ENCODE measurements at regions not wholly inside any gene's neighbourhood (a gene's known extent, or its start where the extent isn't known, plus 50 kb on each side); places are given as distances from the start of the nearest gene placed in this dataset.

- no peaks in the 10 kb centered on the region for H3K4me1 ChIP-seq (ENCODE audit: insufficient read depth, low read length)
- no peak overlapping the region for H3K27ac ChIP-seq (ENCODE audit: low read length)
- no peaks in the 10 kb centered on the region for H3K36me3 ChIP-seq (ENCODE audit: insufficient read depth, low read depth, low read length)
- H3K27me3 ChIP-seq (ENCODE audit: insufficient read depth, low read length) = no peaks in the 10 kb centered on the region
- H3K9ac ChIP-seq (ENCODE audit: low read depth, low read length) = no peak overlapping the region
- H3K9me3 ChIP-seq (ENCODE audit: insufficient read depth, low read depth, low read length) = no peaks in the 10 kb centered on the region
- H3K4me3 ChIP-seq (ENCODE audit: low read length) = no peak overlapping the region
Observed at GRCh38 chr12:126747530-126748149, 1519.3 kb upstream of the TMEM132C start.

- Histone ChIP-seq H3K4me3 (ENCODE audit: low read length) (no peak overlapping the region), H3K4me1 (ENCODE audit: insufficient read depth, low read length) (no peaks in the 10 kb centered on the region), H3K27ac (ENCODE audit: low read length) (no peak overlapping the region), H3K9ac (ENCODE audit: low read depth, low read length) (no peak overlapping the region), H3K27me3 (ENCODE audit: insufficient read depth, low read length) (no peaks in the 10 kb centered on the region), H3K36me3 (ENCODE audit: insufficient read depth, low read depth, low read length) (no peaks in the 10 kb centered on the region), H3K9me3 (ENCODE audit: insufficient read depth, low read depth, low read length) (no peaks in the 10 kb centered on the region)
Observed at GRCh38 chr12:126752021-126752420, 1514.9 kb upstream of the TMEM132C start.

GRCh38 chr12:126757326-126757725 is 1509.6 kb upstream of the TMEM132C start:
- H3K9me3 ChIP-seq (ENCODE audit: insufficient read depth, low read depth, low read length) = no peaks in the 10 kb centered on the region
- H3K27me3 ChIP-seq (ENCODE audit: insufficient read depth, low read length) = no peaks in the 10 kb centered on the region
- no peak overlapping the region for H3K4me3 ChIP-seq (ENCODE audit: low read length)
- no peaks in the 10 kb centered on the region for H3K4me1 ChIP-seq (ENCODE audit: insufficient read depth, low read length)
- no peak overlapping the region for H3K9ac ChIP-seq (ENCODE audit: low read depth, low read length)
- H3K36me3 ChIP-seq (ENCODE audit: insufficient read depth, low read depth, low read length) = no peaks in the 10 kb centered on the region
- no peak overlapping the region for H3K27ac ChIP-seq (ENCODE audit: low read length)

- Histone ChIP-seq H3K36me3 (ENCODE audit: insufficient read depth, low read depth, low read length) (no peaks in the 10 kb centered on the region), H3K9ac (ENCODE audit: low read depth, low read length) (no peak overlapping the region), H3K4me3 (ENCODE audit: low read length) (no peak overlapping the region), H3K9me3 (ENCODE audit: insufficient read depth, low read depth, low read length) (peaks cover 10% of the 10 kb centered on the region), H3K27ac (ENCODE audit: low read length) (no peak overlapping the region), H3K27me3 (ENCODE audit: insufficient read depth, low read length) (no peaks in the 10 kb centered on the region), H3K4me1 (ENCODE audit: insufficient read depth, low read length) (no peaks in the 10 kb centered on the region)
Observed at GRCh38 chr12:126760092-126760491, 1506.9 kb upstream of the TMEM132C start.

- Histone ChIP-seq H3K4me3 (ENCODE audit: low read length) (no peak overlapping the region), H3K36me3 (ENCODE audit: insufficient read depth, low read depth, low read length) (no peaks in the 10 kb centered on the region)
Observed at GRCh38 chr12:126761420-126761819, 1505.5 kb upstream of the TMEM132C start.

GRCh38 chr12:126762150-126762549 is 1504.8 kb upstream of the TMEM132C start:
- Histone ChIP-seq H3K27me3 (ENCODE audit: insufficient read depth, low read length) (no peaks in the 10 kb centered on the region), H3K4me3 (ENCODE audit: low read length) (no peak overlapping the region), H3K9ac (ENCODE audit: low read depth, low read length) (no peak overlapping the region), H3K27ac (ENCODE audit: low read length) (no peak overlapping the region), H3K9me3 (ENCODE audit: insufficient read depth, low read depth, low read length) (peaks cover 14% of the 10 kb centered on the region), H3K36me3 (ENCODE audit: insufficient read depth, low read depth, low read length) (no peaks in the 10 kb centered on the region), H3K4me1 (ENCODE audit: insufficient read depth, low read length) (no peaks in the 10 kb centered on the region)

More at GRCh38 chr12:126761420-126761819, 1505.5 kb upstream of the TMEM132C start:
- H3K9me3 ChIP-seq (ENCODE audit: insufficient read depth, low read depth, low read length) = peaks cover 10% of the 10 kb centered on the region
- H3K4me1 ChIP-seq (ENCODE audit: insufficient read depth, low read length) = no peaks in the 10 kb centered on the region
- H3K9ac ChIP-seq (ENCODE audit: low read depth, low read length) = no peak overlapping the region
- H3K27me3 ChIP-seq (ENCODE audit: insufficient read depth, low read length) = no peaks in the 10 kb centered on the region
- no peak overlapping the region for H3K27ac ChIP-seq (ENCODE audit: low read length)

- H3K27ac ChIP-seq (ENCODE audit: low read length) = no peak overlapping the region
- H3K4me3 ChIP-seq (ENCODE audit: low read length) = no peak overlapping the region
- peaks cover 19% of the 10 kb centered on the region for H3K9me3 ChIP-seq (ENCODE audit: insufficient read depth, low read depth, low read length)
- H3K27me3 ChIP-seq (ENCODE audit: insufficient read depth, low read length) = no peaks in the 10 kb centered on the region
- no peaks in the 10 kb centered on the region for H3K4me1 ChIP-seq (ENCODE audit: insufficient read depth, low read length)
- H3K36me3 ChIP-seq (ENCODE audit: insufficient read depth, low read depth, low read length) = no peaks in the 10 kb centered on the region
- H3K9ac ChIP-seq (ENCODE audit: low read depth, low read length) = no peak overlapping the region
Observed at GRCh38 chr12:126763359-126763758, 1503.6 kb upstream of the TMEM132C start.

- Histone ChIP-seq H3K4me3 (ENCODE audit: low read length) (no peak overlapping the region), H3K9me3 (ENCODE audit: insufficient read depth, low read depth, low read length) (peaks cover 19% of the 10 kb centered on the region), H3K36me3 (ENCODE audit: insufficient read depth, low read depth, low read length) (no peaks in the 10 kb centered on the region), H3K9ac (ENCODE audit: low read depth, low read length) (no peak overlapping the region), H3K4me1 (ENCODE audit: insufficient read depth, low read length) (no peaks in the 10 kb centered on the region), H3K27me3 (ENCODE audit: insufficient read depth, low read length) (no peaks in the 10 kb centered on the region), H3K27ac (ENCODE audit: low read length) (no peak overlapping the region)
Observed at GRCh38 chr12:126767334-126767733, 1499.6 kb upstream of the TMEM132C start.

GRCh38 chr12:126768517-126768916 is 1498.5 kb upstream of the TMEM132C start:
- Histone ChIP-seq H3K4me3 (ENCODE audit: low read length) (no peak overlapping the region), H3K4me1 (ENCODE audit: insufficient read depth, low read length) (no peaks in the 10 kb centered on the region), H3K27ac (ENCODE audit: low read length) (no peak overlapping the region), H3K36me3 (ENCODE audit: insufficient read depth, low read depth, low read length) (no peaks in the 10 kb centered on the region), H3K9me3 (ENCODE audit: insufficient read depth, low read depth, low read length) (peaks cover 13% of the 10 kb centered on the region), H3K9ac (ENCODE audit: low read depth, low read length) (no peak overlapping the region), H3K27me3 (ENCODE audit: insufficient read depth, low read length) (no peaks in the 10 kb centered on the region)

- Histone ChIP-seq H3K9me3 (ENCODE audit: insufficient read depth, low read depth, low read length) (peaks cover 9% of the 10 kb centered on the region; the same call in 1 of the 2 replicates), H3K27me3 (ENCODE audit: insufficient read depth, low read length) (no peaks in the 10 kb centered on the region), H3K4me1 (ENCODE audit: insufficient read depth, low read length) (no peaks in the 10 kb centered on the region), H3K9ac (ENCODE audit: low read depth, low read length) (no peak overlapping the region), H3K27ac (ENCODE audit: low read length) (no peak overlapping the region), H3K4me3 (ENCODE audit: low read length) (no peak overlapping the region), H3K36me3 (ENCODE audit: insufficient read depth, low read depth, low read length) (no peaks in the 10 kb centered on the region)
Observed at GRCh38 chr12:126770188-126770587, 1496.8 kb upstream of the TMEM132C start.

- no peaks in the 10 kb centered on the region for H3K27me3 ChIP-seq (ENCODE audit: insufficient read depth, low read length)
- H3K36me3 ChIP-seq (ENCODE audit: insufficient read depth, low read depth, low read length) = no peaks in the 10 kb centered on the region
- peaks cover 3% of the 10 kb centered on the region; the same call in 1 of the 2 replicates for H3K9me3 ChIP-seq (ENCODE audit: insufficient read depth, low read depth, low read length)
- H3K4me1 ChIP-seq (ENCODE audit: insufficient read depth, low read length) = no peaks in the 10 kb centered on the region
- no peak overlapping the region for H3K4me3 ChIP-seq (ENCODE audit: low read length)
- no peak overlapping the region for H3K27ac ChIP-seq (ENCODE audit: low read length)
- H3K9ac ChIP-seq (ENCODE audit: low read depth, low read length) = no peak overlapping the region
Observed at GRCh38 chr12:126772171-126772864, 1494.7 kb upstream of the TMEM132C start.

GRCh38 chr12:126773012-126773411 is 1494.0 kb upstream of the TMEM132C start:
- H3K36me3 ChIP-seq (ENCODE audit: insufficient read depth, low read depth, low read length) = no peaks in the 10 kb centered on the region
- H3K9ac ChIP-seq (ENCODE audit: low read depth, low read length) = no peak overlapping the region
- no peak overlapping the region for H3K4me3 ChIP-seq (ENCODE audit: low read length)
- no peaks in the 10 kb centered on the region for H3K27me3 ChIP-seq (ENCODE audit: insufficient read depth, low read length)
- no peaks in the 10 kb centered on the region; the same call in 1 of the 2 replicates for H3K9me3 ChIP-seq (ENCODE audit: insufficient read depth, low read depth, low read length)
- no peaks in the 10 kb centered on the region for H3K4me1 ChIP-seq (ENCODE audit: insufficient read depth, low read length)
- no peak overlapping the region for H3K27ac ChIP-seq (ENCODE audit: low read length)

Measured in iPS-20b (cell line).